Suprapubic skin (tissue), 4 donors: ENCODE measurements at regions not wholly inside any gene's neighbourhood (a gene's known extent, or its start where the extent isn't known, plus 50 kb on each side); places are given as distances from the start of the nearest gene placed in this dataset.

Source experiments
- DNase-seq, 2 donors: peaks; one replicate each; pipeline ENCODE4 v3.0.0-alpha.2; 2019; ENCODE audit warnings: low spot score in 2 of 2
- H3K27ac ChIP-seq: fragments of 200-600 bp; sonication (generic); one replicate; pipeline ENCODE4 v1.5.1; 2019
- H3K27me3 ChIP-seq: fragments of 200-600 bp; sonication (generic); one replicate; pipeline ENCODE4 v1.5.1; 2019
- H3K36me3 ChIP-seq: fragments of 200-600 bp; sonication (generic); one replicate; pipeline ENCODE4 v1.5.1; 2019
- H3K4me1 ChIP-seq: fragments of 200-600 bp; sonication (generic); one replicate; pipeline ENCODE4 v1.5.1; 2019
- H3K4me3 ChIP-seq: fragments of 200-600 bp; sonication (generic); one replicate; pipeline ENCODE4 v1.5.1; 2019; ENCODE audit warnings: mild to moderate bottlenecking
- H3K9me3 ChIP-seq: fragments of 200-600 bp; sonication (generic); one replicate; pipeline ENCODE4 v1.5.1; 2019
- CTCF ChIP-seq, 2 donors: fragments of 200-600 bp in 1 of 2; fragments of 450-650 bp in 1 of 2; sonication (generic) in 1 of 2; IDR thresholded peaks; one replicate each; pipeline ENCODE4 v1.5.1; 2016 to 2019; ENCODE audit warnings: antibody characterized with exemption in 2 of 2, mild to moderate bottlenecking in 1 of 2, moderate library complexity in 1 of 2
- EP300 ChIP-seq: sonication (generic); formaldehyde crosslinking; IDR thresholded peaks from one replicate; pipeline ENCODE4 v1.6.1; 2017; ENCODE audit warnings: antibody characterized with exemption
- POLR2A ChIP-seq, 2 donors: fragments of 450-650 bp; IDR thresholded peaks; one replicate each; pipeline ENCODE4 v1.6.1; 2017; ENCODE audit warnings: antibody characterized with exemption in 2 of 2, mild to moderate bottlenecking in 2 of 2, moderate library complexity in 2 of 2
- POLR2AphosphoS5 ChIP-seq, 3 donors: sonication (generic); formaldehyde crosslinking; IDR thresholded peaks; one replicate each; pipeline ENCODE4 v1.6.1; 2017; ENCODE audit warnings: antibody characterized with exemption in 3 of 3
- WGBS: methylation state at CpG from one replicate; pipeline ENCODE4 v1.1.5; 2018; 5-methylcytosine and 5-hydroxymethylcytosine counted together

GRCh38 chr13:84607261-84608013, 725.2 kb upstream of the SLITRK1 start:
- Histone ChIP-seq H3K4me3 (no peak overlapping the region), H3K27me3 (no peaks in the 10 kb centered on the region), H3K36me3 (no peaks in the 10 kb centered on the region), H3K9me3 (no peaks in the 10 kb centered on the region), H3K27ac (no peak overlapping the region), H3K4me1 (no peaks in the 10 kb centered on the region)
- TF ChIP-seq CTCF (IDR thresholded peaks at IDR 0.05): no peak
- no peak for TF ChIP-seq POLR2AphosphoS5 (IDR thresholded peaks at IDR 0.05)
- TF ChIP-seq EP300: no peak
- no peak for TF ChIP-seq POLR2A (IDR thresholded peaks at IDR 0.05)
- no peak for DNase-seq
- 22% methylated on average over 5 of the region's 5 CpGs for WGBS

- H3K4me1 ChIP-seq: no peaks in the 10 kb centered on the region
- no peak overlapping the region for H3K4me3 ChIP-seq
- H3K9me3 ChIP-seq: no peaks in the 10 kb centered on the region
- no peak overlapping the region for H3K27ac ChIP-seq
- TF ChIP-seq CTCF (IDR thresholded peaks at IDR 0.05) (no peak), EP300 (no peak), POLR2A (IDR thresholded peaks at IDR 0.05) (no peak), POLR2AphosphoS5 (IDR thresholded peaks at IDR 0.05) (no peak)
- DNase-seq: no peak
- H3K27me3 ChIP-seq: no peaks in the 10 kb centered on the region
- no peaks in the 10 kb centered on the region for H3K36me3 ChIP-seq
Observed at GRCh38 chr13:84606616-84607015, 724.3 kb upstream of the SLITRK1 start.

GRCh38 chr13:84605927-84606326, 723.7 kb upstream of the SLITRK1 start:
- no peak for TF ChIP-seq POLR2A (IDR thresholded peaks at IDR 0.05)
- TF ChIP-seq EP300: no peak
- no peak for TF ChIP-seq CTCF (IDR thresholded peaks at IDR 0.05)
- TF ChIP-seq POLR2AphosphoS5 (IDR thresholded peaks at IDR 0.05): no peak
- Histone ChIP-seq H3K9me3 (no peaks in the 10 kb centered on the region), H3K27me3 (no peaks in the 10 kb centered on the region), H3K4me3 (no peak overlapping the region), H3K4me1 (no peaks in the 10 kb centered on the region), H3K27ac (no peak overlapping the region), H3K36me3 (no peaks in the 10 kb centered on the region)
- peak in 1 of 2 donors; percentile 44 for DNase-seq
- WGBS: 100% methylated on average over 1 of the region's 3 CpGs

- H3K27me3 ChIP-seq: no peaks in the 10 kb centered on the region
- H3K4me3 ChIP-seq: no peak overlapping the region
- H3K36me3 ChIP-seq: no peaks in the 10 kb centered on the region
- DNase-seq: no peak
- no peaks in the 10 kb centered on the region for H3K4me1 ChIP-seq
- TF ChIP-seq POLR2AphosphoS5 (IDR thresholded peaks at IDR 0.05) (no peak), POLR2A (IDR thresholded peaks at IDR 0.05) (no peak), CTCF (IDR thresholded peaks at IDR 0.05) (no peak), EP300 (no peak)
- 57% methylated on average over 2 of the region's 2 CpGs for WGBS
- H3K27ac ChIP-seq: no peak overlapping the region
- H3K9me3 ChIP-seq: no peaks in the 10 kb centered on the region
Observed at GRCh38 chr13:84591444-84591843, 709.2 kb upstream of the SLITRK1 start.

GRCh38 chr13:84590663-84591062, 708.4 kb upstream of the SLITRK1 start:
- Histone ChIP-seq H3K4me3 (no peak overlapping the region), H3K36me3 (no peaks in the 10 kb centered on the region), H3K27ac (no peak overlapping the region), H3K4me1 (no peaks in the 10 kb centered on the region), H3K9me3 (no peaks in the 10 kb centered on the region), H3K27me3 (no peaks in the 10 kb centered on the region)
- no peak for DNase-seq
- 72% methylated on average over 2 of the region's 2 CpGs for WGBS
- no peak for TF ChIP-seq EP300
- no peak for TF ChIP-seq POLR2A (IDR thresholded peaks at IDR 0.05)
- no peak for TF ChIP-seq POLR2AphosphoS5 (IDR thresholded peaks at IDR 0.05)
- no peak for TF ChIP-seq CTCF (IDR thresholded peaks at IDR 0.05)
